GM20000 (cell line): ENCODE measurements at regions not wholly inside any gene's neighbourhood (a gene's known extent, or its start where the extent isn't known, plus 50 kb on each side); places are given as distances from the start of the nearest gene placed in this dataset.

ENCODE experiments used
- DNase-seq: peaks from one replicate; pipeline ENCODE4 v3.0.0; 2012; ENCODE audit warnings: low spot score
- CTCF ChIP-seq: IDR thresholded peaks from 2 replicates; pipeline ENCODE4 v1.5.1; 2012; ENCODE audit warnings: mild to moderate bottlenecking, control low read depth; ENCODE audit errors: extremely low read depth, missing control alignments

GRCh38 chr4:157886645-157887044, 286.2 kb downstream of the GASK1B start:
- no peak for DNase-seq
- no peak for TF ChIP-seq CTCF

- no peak for TF ChIP-seq CTCF
- no peak for DNase-seq
These were observed 287.0 kb downstream of the GASK1B start for GRCh38 chr4:157885811-157886210.

- no peak for DNase-seq
- no peak for TF ChIP-seq CTCF
These were observed 289.9 kb downstream of the GASK1B start for GRCh38 chr4:157882901-157883300.

GRCh38 chr4:157880761-157881160, 292.1 kb downstream of the GASK1B start:
- no peak for TF ChIP-seq CTCF
- DNase-seq: no peak

- no peak for TF ChIP-seq CTCF
- no peak for DNase-seq
These were observed 318.0 kb downstream of the GASK1B start for GRCh38 chr4:157854819-157855218.

- no peak for DNase-seq
- no peak for TF ChIP-seq CTCF
These were observed 332.2 kb downstream of the GASK1B start for GRCh38 chr4:157840648-157841047.

GRCh38 chr4:157840034-157840433, 332.8 kb downstream of the GASK1B start:
- TF ChIP-seq CTCF: no peak
- no peak for DNase-seq
